ENCODE measurements at regions not wholly inside any gene's neighbourhood (a gene's known extent, or its start where the extent isn't known, plus 50 kb on each side); places are given as distances from the start of the nearest gene placed in this dataset.
A peak's percentile ranks its signal among the peaks of the same experiment; 100 is the strongest.
"Not testable (repeated sequence)": the region's sequence is repeated elsewhere in the genome, so short reads cannot be mapped to it uniquely, and the experiment has no call there.

DNA sequence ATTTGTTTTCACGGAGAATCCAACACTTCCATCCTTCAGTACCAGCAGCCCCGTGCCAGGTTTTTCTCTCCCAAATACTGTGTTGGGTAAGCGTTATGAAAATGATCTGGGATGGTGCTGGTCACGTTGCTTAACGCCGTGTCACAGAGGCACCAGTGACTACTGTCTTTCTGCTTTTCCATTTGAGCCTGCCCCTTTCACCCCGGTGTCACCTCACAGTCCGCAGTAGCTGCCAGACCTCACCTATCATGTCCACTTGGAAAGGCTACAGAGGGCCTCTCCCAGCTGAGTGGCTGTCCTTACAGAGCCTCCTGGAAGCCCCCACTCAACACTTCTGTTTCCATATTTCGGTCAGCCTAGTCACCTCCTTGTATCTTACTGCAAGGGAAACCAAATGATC lies 176.5 kb upstream of the ARID1B start:
- ATAC-seq: no peak

DNA sequence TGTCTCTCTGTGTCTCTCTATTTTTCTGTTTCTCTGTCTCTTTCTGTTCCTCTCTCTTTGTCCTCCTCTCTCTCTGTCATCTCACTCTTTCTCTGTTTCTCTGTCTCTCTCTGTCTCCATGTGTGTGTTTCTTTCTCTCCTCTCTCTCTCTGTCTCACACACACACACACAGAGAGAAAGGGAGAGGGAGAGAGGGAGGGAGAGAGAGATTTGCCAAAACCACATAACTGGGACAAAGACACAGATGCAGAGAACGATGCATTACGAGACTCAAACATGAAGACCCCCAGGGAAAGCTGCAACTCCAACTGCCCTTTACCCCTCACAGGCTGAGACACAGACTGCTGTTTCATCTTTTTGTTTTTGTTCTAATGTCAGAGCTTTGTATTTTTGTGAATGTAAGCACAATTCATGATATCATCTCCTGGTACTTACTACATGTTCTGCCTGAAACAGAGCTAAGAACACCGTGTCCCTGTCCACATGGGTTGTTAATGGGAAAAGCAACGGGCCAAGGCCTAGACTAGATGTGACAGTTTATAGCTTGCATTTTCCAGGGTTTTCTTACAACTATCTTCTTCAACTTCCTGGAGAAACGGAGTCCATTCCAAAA lies 177.1 kb upstream of the ARID1B start:
- ATAC-seq: no peak

DNA sequence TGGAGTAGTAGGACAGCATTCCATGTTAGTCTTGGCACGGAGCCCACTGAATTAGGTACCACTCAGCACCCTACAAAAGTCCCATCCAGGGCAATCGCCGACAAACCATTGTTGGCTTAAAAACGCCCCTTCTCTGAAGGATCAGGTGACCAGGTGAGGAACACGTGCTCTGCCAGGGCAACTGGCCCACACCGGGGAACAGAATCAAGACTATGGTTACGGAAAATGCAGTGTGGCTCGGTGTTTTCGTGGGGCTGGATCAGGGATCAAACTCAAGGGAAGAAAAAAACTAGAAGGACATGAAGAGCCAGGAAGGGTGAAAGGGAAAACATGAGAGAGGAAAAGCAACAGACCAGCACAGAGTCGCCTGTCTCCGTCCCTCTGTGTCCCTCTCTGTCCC lies 177.8 kb upstream of the ARID1B start:
- ATAC-seq: no peak

DNA sequence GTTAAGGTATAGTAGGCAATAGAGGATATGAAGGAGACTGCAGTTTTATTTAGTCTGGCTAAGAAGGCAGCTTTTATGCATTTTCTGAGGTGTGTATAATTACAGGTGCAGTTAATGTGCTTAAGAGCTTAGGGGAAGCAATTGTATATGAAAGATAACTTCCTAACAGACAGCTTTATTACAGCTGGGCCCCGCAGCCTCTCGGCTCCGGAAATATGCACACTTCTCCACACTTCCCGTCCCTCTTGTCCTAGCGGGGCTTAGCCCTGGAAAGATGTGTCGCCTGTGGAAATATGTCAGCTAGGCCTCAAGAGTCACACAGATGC lies 178.4 kb upstream of the ARID1B start:
- no peak for ATAC-seq

DNA sequence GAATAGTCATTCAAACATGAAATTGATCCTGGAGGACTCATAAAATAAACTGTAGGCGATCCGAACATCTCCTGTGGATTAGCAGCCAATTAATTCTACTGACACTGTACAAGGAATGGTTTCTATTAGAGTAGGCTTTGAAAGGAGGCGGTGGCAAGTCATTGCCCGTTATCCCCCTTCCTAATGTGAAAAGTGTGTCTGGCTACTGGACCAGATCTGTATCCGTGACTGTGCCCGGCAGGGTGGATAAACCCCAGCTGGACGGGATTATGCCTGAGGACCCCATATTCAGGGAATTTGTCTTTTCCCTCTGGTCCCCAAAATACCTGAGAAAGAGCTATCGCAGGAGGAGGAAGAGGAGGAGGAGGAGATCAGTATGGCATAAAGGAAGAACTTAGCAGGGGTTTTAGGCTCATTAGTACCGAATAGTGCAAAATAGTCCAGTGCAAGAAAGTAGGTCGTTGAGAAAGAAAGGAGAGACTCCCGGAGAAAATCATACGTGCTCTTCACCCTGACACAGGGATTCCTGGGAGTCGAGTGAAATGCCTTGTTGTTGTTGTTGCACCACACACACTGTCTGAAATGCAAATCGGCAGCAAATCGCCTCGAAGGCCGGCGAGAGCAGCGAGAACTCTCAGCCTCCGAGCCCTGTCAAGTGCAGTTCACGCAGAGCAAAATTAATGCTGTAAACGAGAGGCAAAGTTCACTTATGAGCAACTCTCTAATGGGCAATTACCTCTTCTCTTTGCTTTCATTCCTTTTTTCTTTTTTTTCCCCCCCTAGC lies 178.9 kb upstream of the ARID1B start:
- ATAC-seq: no peak

DNA sequence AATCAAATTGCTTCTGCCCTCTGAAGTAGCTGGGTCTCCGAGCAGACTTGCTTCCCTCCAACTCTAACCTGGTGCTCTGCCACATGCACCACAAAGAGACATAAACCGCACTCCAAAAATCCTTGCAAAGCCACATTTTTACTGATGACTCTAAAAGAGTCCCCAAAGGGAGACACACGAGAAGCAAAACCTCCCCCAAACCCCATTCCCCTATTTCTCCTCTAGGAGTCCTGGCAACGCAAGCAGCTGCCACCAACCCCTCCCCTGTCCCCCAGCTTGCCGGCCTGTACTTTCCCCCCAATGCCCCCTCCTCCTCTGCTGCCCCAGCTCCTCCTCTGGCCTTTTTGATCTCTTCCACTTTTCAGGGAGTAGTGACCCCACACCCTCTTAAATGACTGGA lies 180.1 kb upstream of the ARID1B start:
- no peak for ATAC-seq

DNA sequence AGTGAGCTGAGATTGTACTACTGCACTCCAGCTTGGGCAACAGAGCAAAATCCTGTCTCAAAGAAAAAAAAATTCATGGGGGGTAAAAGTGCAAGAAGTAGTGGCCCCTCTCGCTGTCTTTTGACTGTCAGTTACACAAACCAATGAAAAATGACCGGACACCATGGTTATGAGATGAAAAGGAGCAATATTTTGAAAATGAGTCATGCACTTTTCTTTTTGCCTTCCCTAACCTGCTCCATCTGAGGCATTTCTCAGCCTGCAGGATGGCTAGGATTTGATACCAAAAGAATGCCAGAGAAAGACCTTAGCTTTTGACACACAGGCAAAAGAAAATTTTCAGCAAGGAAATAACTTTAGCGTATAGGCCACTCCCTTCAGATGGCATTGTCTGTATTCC lies 181.7 kb upstream of the ARID1B start:
- no peak for ATAC-seq

DNA sequence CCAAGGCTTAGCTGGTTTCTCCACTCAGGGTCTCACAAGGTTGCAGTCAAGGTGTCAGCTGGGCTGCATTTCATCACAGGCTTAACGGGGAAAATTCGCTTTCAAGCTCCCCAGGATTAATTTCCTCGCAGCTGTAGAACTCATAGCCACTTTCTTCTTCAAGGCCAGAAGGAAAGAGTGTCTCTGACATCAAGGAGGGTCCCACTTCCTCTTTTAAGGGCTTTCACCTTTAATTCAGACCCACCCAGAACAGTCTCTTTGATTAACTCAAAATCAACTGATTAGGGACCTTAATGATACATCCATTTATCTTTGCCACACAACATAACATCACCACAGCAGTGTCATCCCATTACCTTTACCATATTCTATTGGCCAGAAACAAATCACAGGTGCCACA lies 183.3 kb upstream of the ARID1B start:
- no peak for ATAC-seq

DNA sequence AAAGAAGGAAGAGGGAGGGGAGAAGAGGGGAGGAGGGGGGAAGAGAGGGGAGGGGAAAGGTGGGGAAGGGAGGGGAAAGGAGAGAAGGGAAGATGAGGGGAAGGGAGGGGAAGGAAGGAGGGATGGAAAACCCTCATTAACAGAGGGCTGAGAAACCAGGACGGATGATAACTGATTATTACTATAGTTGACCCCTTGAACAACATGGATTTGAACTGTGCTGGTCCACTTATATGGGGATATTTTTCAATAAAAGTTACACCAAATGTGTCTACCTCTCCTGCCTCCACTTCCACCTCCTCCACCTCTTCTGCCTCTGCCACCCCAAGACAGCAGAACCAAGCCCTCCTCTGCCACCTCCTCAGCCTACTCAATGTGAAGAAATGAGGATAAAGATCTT lies 184.1 kb upstream of the ARID1B start:
- no peak for ATAC-seq

DNA sequence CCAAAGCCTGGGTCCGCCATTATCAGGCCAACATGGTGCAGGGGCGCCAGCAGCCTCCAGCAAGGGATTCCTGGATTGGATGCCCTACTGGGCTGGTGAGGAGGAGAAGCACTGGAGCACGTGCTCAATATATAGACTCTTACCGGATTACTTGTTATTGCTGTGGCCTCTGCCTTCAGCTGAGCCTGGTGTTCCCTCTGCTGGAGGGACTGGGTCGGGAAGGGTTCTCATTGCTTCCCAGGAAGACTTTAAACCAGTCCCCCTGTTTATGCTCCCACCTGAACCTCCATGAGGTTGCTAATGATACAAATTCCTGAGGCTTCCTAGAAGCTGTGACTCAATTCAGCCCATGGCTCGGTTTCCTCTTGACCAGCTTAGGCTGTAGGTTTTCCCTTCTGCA lies 186.7 kb upstream of the ARID1B start:
- ATAC-seq: no peak

DNA sequence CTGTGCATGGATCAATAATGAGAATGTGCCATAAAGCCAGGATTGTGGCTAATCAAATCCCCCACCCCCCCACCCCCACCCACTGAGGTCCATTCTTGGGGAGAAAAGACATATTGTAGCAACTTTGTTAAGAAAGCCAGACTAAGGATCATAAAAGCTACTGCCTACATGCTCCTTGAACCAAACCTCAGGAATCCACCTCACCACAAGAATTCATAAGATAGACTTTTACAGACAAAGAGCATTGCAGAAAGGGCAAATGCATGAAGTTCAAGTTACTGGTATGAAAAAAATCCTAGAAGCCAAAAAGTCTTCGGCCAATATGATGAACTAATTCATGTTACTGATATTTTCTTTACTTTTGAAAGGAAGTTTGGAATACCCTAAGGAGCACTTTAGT lies 187.9 kb upstream of the ARID1B start:
- no peak for ATAC-seq

DNA sequence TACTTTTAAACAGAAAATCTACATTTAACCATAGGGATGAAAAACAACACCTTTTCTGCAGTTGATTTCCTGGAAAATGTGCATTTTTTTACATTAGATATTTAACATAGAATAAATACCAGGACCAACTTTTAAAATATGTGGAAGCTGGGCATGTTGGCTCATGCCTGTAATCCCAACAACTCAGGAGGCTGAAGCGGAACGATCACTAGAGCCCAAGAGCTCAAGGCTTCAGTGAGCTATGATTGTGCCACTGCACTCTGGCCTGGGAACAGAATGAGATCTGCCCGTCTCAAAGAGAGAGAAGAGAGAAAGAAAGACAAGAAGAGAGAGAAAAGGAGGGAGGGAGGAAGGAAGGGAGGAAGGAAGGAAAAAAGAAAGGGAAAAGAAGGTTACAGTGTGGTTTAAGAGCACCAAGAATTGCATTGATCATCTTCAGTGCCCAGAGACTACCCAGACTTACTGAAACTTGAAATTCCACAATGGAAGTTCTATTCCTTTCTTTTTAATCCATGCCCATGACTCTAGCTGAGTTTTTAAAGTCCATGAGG lies 189.4 kb upstream of the ARID1B start:
- no peak for ATAC-seq

DNA sequence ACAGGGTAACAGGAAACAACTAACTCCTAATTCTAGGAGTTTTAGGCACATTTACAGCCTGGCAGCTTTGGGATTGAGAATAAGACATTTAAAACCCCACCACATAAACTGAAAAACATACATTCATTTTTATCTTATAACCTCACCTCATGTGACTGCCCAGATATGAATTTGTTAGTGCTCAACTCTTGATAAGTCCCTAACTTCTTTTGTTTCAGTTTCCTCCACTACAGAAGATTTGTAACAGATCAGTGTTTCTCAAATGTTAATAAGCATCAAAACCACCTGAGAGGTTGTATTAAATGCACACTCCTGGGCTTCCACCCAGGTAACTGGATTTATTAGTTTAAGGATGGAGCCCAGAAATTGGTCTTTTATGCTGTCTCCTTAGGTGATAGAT lies 190.1 kb upstream of the ARID1B start:
- no peak for ATAC-seq

DNA sequence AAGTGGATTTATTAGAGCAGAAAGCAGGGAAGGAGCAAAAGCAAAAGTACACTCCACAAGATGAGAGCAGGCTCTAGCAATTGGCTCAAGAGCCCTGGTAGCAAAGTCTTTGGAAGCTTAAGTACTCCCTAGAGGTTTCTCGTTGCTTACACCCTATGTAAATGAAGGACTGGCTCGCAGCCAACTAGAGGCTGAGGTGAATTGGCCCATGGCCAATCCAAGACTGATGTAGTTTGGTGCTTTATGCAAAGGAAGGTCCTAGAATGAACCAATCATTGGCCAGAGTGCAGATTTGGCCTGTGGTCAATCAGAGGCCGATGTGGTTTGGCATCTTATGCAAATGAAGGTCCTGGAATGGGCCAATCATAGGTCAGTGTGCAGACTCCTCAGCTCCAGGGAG lies 191.3 kb upstream of the ARID1B start:
- no peak for ATAC-seq

DNA sequence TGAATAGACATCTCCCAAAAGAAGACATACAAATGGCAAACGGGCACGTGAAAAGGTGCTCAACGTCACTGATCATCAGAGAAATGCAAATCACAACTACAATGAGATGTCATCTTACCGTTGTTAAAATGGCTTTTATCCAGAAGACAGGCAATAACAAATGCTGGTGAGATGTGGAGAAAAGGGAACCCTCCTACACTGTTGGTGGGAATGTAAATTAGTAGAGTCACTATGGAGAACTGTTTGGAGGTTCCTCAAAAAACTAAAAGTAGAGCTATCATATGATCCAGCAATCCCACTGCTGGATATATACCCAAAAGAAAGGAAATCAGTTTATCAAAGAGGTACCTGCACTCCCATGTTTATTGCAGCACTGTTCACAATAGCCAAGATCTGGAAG lies 193.1 kb upstream of the ARID1B start:
- not testable (repeated sequence) for ATAC-seq

DNA sequence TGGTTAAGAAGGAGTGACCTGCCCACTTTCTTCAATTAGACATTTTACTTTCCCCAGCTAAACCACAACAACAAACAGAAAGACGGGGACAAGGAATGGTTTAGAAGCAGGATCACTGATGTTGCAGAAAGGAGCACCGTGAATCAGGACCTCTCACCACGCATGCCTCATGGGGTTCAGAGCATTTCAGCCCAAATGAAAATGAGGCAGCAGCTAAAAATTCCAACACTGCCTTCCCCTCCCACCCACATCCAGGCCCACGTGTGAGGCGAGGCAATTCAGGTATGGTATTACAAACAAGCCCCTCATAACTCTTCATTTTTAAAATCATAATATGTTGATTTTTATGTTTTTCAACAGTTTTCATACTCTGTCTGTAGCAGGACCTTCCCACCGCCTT lies 194.1 kb upstream of the ARID1B start:
- ATAC-seq: no peak

DNA sequence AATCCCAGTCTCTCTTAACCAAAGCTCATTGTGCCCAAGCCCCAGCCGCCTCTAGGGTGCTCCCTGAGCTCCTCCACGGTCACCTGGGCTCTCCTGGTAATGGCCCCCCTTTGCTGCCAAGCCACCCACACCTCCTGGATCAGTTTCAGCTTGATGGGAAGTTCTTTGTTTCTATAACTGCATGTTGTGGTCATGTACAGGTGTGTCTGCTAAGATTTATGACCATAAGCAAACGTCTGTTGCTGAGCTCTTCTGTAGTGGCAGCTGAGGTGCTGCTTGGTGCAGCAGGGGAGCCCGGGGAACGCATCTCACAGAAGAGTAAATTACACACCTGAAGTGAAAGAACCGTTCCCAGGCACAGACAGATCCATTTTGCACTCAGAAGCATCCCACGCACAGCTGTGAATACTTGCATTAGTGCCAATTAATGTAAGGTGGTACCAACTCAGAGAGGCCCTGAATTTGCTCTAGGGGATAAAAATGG lies 194.6 kb upstream of the ARID1B start:
- ATAC-seq: no peak

DNA sequence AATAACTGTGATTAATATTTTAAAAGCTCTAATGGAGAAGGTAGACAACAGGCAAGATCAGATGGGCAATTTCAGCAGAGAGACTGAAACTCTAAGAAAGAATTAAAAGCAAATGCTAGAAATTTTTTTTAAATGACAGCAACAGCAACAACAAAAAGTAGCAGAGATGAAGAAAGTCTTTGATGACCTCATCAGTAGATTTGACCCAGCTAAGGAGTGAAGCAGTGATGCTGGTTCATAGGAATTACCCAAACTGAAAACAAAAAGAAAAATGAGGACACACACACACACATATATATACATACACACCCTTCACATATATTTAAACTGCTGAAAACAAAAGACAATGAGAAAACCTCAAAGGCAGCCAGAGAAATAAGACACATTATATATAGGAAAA lies 197.6 kb upstream of the ARID1B start:
- no peak for ATAC-seq

DNA sequence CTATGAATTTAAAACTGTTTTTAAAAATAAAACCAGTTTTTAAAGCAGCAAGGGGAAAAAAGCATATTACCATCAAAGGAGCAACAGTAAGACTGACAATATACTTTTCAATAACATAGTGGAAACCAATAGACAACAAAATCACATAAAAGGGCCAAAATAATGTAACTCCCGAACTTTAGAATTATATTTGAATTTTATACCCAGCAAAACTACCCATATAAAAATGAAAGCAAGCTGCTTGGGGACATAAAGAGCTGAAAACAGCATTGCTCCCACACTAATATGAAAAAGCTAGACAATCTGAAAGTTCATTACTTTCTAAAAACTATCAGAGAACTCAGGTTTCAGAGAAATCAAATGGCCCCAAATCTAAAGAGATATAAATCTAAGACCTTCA lies 199.4 kb upstream of the ARID1B start:
- no peak for ATAC-seq

DNA sequence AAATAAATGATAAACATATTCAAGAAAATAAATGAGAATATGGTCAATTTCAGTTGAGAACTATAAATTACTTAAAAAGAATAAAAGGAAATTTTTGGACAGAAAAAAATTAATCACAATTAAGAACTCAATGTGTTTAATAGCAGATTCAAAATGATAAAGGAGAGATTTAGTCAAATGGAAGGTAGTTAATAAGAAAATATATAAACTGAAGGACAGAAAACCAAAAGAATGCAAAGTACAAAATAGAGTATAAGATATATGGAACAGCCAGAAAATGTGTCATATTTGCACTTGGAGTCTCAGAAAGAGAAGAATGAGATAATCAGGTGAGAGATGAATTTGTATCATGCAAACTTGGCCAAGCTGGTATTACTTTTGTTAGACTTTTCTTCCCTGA lies 201.8 kb upstream of the ARID1B start:
- ATAC-seq: no peak

DNA sequence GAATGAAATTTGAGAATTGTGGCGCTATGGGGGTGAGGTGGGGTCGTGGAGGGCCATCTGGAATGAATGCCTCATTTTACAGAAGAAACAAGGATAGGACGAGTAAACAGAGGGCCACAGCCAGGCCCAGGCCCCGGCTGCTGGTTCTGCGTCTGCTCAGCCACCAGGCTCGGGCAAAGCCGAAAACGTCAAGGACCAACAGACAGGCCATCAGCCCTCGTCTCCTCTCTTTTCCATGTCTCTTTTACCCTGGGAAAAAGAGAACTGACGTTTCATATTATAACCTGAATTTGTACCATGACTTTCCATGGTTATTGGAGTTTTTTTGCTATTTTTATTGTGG lies 212.4 kb upstream of the ARID1B start:
- ATAC-seq: no peak

DNA sequence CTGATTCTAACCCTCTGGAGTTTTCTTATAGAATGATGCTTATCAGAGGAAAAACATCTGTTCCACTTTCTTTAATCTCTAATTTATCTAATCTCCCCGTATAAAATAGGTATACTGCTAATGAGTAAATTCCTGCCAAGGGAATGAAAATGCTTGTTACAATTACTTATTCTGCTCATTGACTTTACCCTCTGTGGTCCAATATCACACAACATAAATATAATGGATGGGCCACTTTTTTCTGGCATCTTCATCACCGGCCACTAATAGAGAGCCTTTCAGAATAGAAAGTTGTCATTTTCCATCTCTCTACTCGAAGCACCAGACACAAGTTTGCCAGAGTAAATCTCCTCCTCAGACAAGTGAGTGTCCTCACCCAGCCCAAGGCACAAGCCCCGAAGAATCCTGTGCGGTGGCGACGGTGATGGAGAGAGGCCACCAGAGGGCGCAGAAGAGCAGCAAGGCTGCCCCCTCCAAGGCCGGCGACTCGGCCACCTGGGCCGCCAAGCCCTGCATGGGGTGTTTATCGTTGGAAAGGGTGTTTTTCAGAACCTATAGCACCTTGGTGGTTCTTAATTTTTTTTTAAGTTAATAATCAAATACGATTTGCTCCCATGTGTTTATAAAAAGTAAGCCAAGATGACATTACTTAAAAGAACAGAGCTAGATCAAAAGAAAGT lies 212.9 kb upstream of the ARID1B start:
- peak; percentile 90 for ATAC-seq

DNA sequence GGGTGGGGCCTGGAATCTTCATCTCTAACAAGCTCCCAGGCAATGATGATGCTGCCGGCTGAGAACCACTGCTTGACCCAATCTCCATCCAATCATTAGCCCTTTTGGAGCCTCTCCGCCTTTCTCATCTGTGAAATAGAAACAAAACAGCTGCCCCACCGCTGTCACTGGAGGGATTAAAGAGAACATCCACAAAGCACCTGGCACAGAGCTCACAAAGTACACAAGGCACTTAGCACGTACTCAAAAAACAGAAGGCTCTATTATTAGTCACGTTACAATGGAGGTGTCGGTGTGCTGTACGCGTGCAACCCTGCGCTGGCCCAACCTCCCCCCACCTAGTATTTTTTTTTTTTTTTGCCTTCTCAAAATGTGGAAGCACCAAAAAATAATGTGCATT lies 213.5 kb upstream of the ARID1B start:
- no peak for ATAC-seq

DNA sequence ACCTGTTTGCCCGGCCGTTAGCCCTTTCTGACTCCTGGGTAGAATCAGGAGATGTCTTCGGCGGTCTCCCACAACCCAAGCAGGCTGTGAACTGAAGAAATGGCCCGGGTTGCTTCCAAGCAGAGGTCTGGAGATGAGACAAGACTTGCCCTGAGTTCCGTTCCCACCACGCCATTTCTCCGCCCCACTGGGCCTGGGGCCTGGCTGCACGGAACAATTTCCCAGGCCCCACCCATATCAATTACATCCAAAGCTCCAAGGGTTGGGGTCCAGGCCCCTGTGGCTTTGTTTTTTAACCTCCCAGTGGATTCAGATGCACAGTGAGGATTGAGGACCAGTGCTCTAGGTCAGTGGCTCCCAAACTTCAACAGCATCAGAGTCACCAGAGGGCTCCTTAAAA lies 214.5 kb upstream of the ARID1B start:
- ATAC-seq: no peak
